RPMI8226 (cell line): ENCODE measurements at regions not wholly inside any gene's neighbourhood (a gene's known extent, or its start where the extent isn't known, plus 50 kb on each side); places are given as distances from the start of the nearest gene placed in this dataset.
A peak's percentile ranks its signal among the peaks of the same experiment; 100 is the strongest.

Experiments
- DNase-seq: peaks from one replicate; pipeline ENCODE4 v3.0.0-alpha.2; 2015

- no peak for DNase-seq
Measured at GRCh38 chr2:64380853-64381527, 73.0 kb upstream of the LGALSL start.

- no peak for DNase-seq
Measured at GRCh38 chr2:64383016-64383591, 70.9 kb upstream of the LGALSL start.

GRCh38 chr2:64383881-64384280 is 70.1 kb upstream of the LGALSL start:
- DNase-seq, result no peak

DNA sequence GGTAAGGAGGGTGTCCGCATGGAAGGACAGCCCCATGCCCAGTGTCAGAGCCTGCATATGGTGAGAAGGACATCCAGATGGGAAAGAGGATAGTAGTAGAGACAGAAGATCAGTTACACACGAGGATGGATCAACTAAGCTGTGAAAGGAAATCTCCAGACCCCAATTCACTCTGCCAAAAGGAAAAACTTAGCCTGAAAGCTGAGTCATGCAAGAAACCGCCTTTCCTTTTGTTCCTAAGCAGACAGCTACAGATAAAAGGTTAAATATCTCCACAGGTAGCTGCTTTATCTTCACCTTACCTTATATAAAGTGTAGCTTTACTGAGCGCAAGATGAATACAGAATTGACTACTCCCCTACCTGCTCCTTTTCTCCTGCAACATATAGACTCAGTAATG is 67.3 kb upstream of the LGALSL start:
- DNase-seq, result no peak

DNA sequence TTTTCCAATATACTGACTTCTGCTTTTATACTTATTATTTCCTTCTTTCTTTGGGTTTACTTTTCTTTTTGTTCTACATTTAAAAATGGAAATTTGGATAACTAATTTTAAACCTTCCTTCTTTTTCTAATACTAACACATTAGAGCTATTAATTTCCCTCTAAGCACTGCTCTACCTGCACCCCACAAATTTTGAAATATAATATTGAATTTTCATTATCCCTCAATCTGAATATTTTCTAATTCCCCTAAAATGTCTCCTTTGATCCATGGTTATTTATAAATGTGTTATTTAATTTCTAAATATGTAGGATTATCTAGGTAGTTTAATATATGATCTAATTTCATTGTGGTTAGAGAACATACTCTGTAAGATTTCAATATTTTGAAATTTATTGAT is 63.4 kb upstream of the LGALSL start:
- DNase-seq, result no peak

DNA sequence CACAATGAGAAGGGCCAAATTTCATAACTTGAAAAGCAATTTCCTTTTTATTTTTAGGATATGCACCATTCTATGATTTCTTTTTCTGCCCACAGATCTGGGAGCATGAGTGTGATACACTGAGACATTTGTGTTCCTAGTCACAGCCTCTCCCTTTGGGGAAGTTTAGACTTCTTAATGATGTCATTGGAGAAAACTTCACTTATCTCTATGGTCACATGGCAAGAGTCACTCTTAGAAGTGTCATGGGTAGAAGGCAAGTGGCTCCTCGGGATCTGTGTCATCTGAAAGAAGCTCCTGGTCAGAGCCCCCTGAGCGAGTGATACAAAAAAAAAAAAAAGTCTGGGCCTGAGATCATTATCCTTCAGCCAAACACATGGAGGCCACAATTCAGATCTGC is 62.5 kb upstream of the LGALSL start:
- DNase-seq, result no peak

- DNase-seq, result no peak
Measured at GRCh38 chr2:64391940-64392339, 62.0 kb upstream of the LGALSL start.

GRCh38 chr2:64392529-64392928 is 61.4 kb upstream of the LGALSL start:
- no peak for DNase-seq

DNA sequence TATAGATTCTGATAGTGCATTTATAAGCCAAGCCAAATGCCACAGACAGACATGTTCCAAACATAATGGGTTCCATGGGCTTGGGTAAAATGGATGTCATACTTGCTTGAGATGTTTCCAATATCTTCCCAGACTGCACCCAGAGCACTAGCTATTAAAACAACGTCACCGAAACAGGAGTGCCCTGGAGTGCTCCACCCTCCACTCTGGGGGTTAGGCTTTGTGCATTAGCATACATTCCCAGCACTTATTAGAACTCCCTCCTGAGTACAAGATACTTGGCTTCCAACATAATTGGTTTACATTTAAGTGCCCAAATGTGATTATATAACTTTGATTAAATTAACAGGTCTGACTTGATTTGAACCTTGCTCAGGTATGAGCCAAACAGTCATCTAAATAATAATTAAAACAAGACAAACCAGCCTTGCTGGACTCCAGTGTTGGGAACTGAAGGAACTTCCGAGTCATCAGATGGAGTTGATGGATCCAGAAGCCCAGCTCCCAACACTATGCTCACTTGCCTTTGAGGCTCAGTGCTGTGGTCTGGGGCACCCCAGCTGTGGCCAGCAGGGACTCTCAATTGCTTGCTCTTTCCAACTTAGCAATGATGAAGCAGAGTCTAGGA is 60.5 kb upstream of the LGALSL start:
- DNase-seq, result no peak

- no peak for DNase-seq
Measured at GRCh38 chr2:64394153-64394552, 59.8 kb upstream of the LGALSL start.

- DNase-seq, result no peak
Measured at GRCh38 chr2:64396001-64396400, 58.0 kb upstream of the LGALSL start.

DNA sequence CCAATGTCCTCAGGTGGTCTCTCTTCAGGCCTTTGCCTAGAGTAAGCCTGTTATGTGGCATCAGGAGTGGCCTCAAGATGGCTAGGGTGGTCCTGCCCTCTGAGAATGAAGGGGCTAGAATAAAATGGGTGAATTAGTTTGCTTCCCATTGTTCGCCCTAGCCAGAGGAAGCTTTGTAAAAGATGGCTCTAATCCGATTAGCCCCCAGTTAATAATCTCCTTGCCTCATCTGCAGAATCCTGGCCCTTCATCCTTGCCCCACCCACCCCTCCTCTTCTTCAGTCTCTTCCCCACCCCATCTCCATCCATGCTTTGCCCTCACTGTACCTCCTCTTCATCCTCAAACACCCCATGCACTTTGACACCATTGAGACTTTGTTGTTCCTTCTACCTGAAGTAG is 57.4 kb upstream of the LGALSL start:
- no peak for DNase-seq

DNA sequence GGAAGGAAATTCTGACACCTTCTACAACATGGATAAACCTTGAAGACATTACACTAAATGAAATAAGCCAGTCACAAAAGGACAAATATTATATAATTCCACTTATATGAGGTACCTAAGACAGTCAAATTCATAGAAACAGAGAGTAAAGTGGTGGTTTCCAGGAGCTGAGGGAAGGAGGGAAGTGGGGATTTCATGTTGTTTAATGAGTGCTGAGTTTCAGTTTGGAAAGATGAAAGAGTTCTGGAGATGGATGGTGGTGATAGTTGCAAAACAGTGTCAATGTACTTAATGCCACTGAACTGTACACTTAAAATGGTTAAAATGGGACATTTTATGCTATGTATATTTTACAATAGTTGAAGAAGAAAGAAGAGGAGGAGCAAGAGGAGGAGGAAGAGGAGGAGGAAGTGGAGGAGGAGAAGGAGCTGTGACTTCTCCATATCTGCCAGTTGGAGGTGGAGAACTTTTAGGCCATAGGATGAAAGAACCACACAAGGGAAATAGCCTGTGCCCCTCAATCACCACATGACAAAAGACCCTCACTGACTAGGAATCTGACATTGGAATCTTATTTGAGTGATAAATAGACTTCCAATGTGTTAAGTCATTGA is 55.3 kb upstream of the LGALSL start:
- no peak for DNase-seq

DNA sequence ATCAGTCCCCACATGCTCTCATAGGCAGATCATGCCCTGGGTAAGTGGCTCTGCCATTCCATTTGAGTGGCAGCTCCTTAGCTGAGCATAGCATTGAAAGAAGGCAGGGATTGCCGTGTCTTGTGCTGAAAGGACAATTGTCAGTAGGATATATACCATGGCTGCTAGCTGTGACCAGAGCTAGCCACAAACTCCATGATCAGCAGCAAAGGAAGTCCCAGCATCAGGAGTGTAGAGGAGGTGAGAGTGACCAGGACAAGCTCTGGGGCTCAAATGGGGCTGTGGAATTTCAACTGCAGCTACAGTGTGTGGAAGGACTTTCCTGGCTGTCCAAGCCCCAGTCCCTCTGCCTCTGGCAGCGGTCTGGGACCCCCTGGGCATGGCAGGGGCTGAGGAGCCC is 54.4 kb upstream of the LGALSL start:
- DNase-seq, result no peak

GRCh38 chr2:64400105-64400728 is 53.7 kb upstream of the LGALSL start:
- DNase-seq, result no peak

DNA sequence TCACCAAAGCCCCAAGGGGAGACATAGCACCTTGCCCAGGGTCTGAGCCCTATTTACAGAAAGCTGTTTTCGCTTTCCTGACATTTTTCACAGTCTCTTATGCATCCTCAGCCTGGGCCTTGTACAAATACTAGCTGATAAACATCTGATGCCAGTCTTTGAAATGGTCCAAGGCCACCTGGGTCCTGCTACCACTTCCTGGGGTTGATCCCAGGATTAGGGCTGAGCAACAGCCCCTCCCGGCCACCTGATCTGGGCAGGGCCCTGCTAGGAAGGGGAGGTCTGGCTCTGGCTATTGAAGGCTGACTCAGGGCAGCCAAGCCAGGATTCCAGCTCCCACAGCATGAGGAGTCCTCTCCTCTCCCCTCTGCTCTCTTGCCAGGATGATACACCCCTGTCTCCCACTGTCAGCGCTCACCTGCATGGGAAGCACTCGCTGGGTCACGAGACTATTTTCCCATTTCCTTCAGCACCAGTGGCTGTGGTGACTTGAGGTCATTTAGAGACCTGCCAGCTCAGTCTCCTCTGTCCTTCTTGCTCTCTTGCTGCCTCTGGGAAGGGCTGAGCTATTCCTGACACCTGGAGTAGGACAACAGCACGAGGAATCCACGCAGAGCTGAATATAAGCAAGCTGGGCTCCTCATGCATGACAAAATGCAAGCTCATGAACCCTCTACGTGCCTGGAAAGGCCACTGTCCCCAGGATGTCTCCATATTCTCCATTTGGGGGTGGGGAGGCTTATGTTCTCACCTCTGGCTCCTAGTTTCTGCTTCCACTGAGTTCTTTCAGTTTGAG is 53.0 kb upstream of the LGALSL start:
- DNase-seq, result no peak

DNA sequence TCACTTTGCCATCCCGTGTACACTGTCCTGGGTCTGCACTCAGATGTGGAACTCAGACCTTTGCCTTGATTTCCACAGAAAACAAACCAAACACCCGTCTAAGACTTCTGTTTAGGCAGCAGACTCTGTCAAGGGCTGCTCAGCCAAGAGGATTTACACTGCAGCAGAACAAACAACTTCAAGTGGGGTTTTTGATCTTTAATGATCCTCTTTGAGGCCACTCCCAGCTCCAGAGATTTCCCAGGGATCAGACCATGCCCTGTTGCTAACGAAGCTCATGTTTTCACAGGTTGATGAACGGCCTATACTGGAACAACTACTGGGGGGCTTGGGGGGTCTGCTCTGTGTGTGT is 52.5 kb upstream of the LGALSL start:
- DNase-seq, result no peak

DNA sequence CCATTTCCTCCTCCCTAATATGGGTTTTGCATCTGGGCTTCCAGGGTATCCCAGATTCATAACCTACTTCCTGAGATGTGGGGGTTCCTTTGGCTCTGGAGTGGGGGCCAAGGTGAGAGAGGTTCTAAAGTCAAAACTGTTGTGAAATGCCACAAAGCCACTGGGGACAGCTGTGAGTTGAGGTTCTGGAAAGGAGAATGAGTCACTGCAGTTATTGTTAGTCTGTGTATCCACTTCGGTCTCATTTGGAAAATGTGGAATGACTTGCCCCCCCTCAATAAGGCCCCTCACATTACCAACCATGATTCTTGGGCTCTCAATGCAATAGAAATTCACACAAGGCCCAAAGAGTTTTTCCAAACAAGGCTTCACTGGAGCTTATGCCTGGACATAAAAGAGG is 51.1 kb upstream of the LGALSL start:
- no peak for DNase-seq

DNA sequence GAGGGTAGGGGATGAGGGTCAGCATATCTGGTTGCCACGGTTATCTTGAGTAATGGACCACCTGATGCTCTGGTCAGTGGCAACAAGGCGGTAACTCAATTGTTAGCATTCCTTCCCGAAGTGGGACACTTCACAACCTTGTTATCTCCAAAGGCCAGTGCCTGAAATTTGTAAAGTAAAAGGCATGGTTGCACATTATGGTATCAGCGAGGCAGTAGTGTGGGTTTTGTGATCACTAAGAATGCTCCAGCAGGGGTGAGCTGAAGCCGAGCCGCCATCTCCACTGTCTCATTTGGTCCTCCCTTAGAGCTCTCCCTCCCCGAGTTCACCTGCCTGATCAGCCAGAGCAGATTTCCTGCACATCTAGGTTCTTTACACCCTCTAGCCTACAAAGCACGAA is 50.5 kb upstream of the LGALSL start:
- DNase-seq, result no peak

- peak; percentile 7 for DNase-seq
Measured at GRCh38 chr2:64404002-64404731, 49.8 kb upstream of the LGALSL start.
